NCI-H1105 (cell line): ENCODE measurements at regions not wholly inside any gene's neighbourhood (a gene's known extent, or its start where the extent isn't known, plus 50 kb on each side); places are given as distances from the start of the nearest gene placed in this dataset.
"Not testable (repeated sequence)": the region's sequence is repeated elsewhere in the genome, so short reads cannot be mapped to it uniquely, and the experiment has no call there.

Experiments used
- DNase-seq: peaks from one replicate; lab custom pipeline; 2025; lab: John Stamatoyannopoulos, UW

DNA sequence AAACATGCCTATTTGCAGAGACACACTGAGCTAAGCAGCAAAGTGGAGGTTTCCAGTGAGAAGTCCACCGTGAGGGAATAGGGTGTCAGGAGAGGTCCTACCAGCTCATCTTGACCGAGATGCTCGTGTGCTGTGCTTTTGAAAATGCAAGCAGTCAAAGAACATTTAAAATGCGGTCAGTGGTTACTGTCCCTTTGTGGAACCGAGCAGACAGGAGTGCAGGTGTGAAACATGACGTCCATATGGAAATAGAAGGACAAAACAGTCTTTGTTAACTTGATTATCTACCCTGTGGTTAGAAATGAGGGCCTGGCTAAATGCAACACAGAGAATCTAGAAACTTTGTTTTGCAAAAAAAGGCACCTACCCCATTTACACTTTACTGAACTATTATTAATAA is 473.3 kb downstream of the SPATA31A6 start:
- not testable (repeated sequence) for DNase-seq

- DNase-seq = not testable (repeated sequence)
Measured at GRCh38 chr9:42657496-42657895, 474.0 kb downstream of the SPATA31A6 start.

DNA sequence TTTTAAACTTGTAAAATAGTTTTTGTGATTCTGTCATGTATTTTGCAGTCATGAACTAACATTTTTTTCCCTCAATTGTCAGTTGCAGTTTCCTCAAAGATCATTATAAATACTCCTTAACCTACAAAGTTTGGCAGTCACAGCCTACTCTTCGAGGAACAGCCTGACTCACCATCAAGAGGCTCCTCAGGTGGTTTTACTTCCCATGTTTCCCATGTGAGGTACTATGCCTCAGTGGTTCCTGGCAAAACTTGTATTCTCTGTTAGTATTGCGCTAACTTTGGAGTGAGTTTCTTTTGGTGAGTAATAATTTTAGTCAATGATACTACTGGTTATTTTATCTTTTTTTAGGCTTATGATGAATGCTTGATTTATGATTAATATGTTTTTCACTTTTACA is 513.7 kb downstream of the SPATA31A6 start:
- DNase-seq = not testable (repeated sequence)

DNA sequence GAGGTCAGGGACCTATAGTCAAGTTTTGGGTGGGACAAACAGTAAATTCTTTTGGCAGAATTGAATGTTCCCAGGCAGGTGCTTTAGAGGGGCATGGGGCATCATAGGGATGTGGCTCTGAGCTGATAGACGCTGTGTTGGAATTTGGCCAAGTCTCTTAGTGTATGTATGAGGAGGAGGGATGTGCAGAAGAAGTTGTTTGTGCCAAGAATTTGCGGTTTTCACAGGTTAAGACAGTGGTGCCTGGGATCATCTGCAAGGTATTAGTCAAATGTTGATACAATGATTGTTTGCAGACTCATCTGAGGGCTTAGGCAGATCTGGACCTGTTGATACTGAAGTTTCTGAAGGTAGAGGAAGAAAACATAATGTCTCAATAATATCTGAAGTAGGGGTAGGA is 519.4 kb downstream of the SPATA31A6 start:
- not testable (repeated sequence) for DNase-seq

GRCh38 chr9:42724841-42725835 is 541.7 kb downstream of the SPATA31A6 start:
- not testable (repeated sequence) for DNase-seq

- DNase-seq = peak; percentile 61
Measured at GRCh38 chr9:42743030-42743814, 559.8 kb downstream of the SPATA31A6 start.

DNA sequence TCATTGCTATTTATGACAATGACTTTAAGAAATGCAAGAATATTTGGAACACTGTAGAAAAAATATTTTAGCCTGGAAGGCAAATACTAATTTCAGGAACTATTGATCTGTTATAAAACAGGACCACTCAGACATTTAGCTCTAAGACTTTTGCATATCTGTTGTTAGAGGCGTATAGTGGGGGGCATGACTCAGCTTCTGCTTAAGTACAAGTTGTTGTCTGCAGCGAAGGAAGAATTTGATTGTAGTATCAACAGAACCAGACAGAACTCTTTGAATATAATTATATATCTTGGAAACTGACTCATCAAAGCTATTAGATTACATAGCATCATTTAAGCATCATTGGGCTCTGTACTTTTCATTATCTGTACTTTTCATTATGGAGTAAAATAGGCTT is 573.8 kb downstream of the SPATA31A6 start:
- not testable (repeated sequence) for DNase-seq

GRCh38 chr9:42759320-42759719 is 575.9 kb downstream of the SPATA31A6 start:
- DNase-seq = not testable (repeated sequence)

DNA sequence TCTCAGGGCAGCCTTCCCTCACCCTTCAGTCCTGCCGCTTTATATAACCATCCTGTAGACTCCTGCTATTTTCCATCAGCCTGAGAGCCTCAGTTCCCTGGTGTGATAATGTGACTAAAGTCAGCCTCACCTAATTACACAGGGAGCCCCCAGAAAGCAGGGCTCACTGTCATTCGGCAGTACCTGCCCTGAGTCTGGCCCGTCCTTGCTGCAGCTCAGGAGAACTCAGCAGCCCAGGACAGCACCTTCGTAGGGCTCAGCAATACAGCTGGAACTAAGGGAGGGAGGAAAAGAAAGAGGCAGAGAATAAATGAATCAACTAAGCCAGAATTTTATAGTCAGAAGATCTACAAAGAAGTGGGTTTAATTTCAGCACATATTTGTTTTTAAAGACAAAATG is 598.7 kb downstream of the SPATA31A6 start:
- DNase-seq = not testable (repeated sequence)

- DNase-seq = not testable (repeated sequence)
Measured at GRCh38 chr9:42792725-42793124, 609.3 kb downstream of the SPATA31A6 start.

DNA sequence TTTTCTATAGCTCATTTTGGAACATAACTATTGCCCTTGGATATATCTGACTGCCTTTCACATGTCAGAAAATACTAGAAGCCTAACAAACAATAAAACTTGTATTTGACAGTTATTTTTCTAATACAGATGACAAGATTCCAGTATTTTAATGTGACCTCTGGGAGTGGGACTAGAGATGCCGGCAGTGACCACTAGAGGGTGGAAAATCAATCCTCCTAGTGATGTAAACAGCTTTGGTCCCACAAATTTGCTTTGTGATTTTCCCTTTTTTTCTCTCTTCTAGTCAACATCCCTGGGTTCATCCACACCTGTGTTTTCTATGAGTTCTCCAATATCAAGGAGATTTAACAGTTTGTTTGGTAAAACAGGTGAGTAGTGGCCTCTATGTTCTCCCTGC is 615.1 kb downstream of the SPATA31A6 start:
- not testable (repeated sequence) for DNase-seq

DNA sequence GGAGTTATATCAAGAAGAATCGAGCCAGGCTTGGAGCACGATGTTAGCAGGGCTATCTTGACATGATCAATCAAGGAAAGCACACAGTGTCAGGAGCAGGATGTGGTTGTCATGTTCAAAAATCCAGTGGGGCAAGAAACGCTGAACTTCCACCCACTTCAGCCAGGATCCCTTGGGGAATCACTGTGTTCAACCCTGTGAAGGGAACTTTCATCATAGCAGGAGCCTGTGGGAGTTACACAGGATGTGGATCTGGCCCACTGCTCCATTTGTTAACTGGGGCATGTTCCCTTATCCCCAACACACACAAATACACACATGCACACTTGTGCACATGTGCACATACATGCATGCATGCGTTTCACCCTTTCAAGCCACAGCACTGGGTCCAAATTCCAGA is 619.3 kb downstream of the SPATA31A6 start:
- not testable (repeated sequence) for DNase-seq

DNA sequence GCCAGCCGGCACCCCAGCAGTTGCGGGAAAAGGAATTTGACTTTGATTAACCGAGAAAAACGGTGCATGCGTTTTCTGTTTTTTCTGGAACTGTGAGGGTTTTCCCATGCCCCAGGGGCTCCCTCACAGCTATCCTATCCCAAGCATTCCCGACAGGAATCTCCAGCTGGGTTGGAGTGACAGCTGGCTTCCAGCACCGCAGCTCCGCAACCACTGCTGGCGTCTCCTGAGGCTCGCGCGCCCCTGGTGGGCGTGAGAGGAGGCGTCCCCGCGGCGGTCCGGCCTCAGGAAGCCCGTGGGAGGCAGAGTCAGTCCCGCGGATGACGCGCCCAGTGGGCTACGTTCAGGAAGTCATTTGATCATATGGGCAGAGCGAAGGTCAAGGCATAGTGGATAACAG is 623.2 kb downstream of the SPATA31A6 start:
- not testable (repeated sequence) for DNase-seq

DNA sequence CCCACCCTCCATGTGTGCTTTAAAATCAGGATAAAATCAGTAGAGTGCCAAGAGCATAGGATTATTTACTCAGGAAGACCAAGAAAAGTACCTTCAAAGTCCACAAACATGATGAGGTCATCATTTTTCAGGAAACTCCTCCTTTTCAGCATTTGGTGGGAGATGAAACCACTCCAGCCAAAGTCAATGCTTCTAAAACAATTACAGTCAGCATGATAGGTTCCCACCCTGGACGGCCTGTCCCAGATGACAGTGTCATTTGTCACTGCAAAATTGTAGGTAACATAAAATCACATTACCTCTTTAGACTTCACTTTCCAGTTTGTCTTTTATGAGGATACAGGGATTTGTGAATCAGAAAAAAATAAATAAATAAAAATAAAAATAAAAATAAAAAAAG is 638.0 kb downstream of the SPATA31A6 start:
- DNase-seq = not testable (repeated sequence)

- DNase-seq = not testable (repeated sequence)
Measured at GRCh38 chr9:42848156-42848555, 664.7 kb downstream of the SPATA31A6 start.

GRCh38 chr9:42850896-42851693 is 667.6 kb downstream of the SPATA31A6 start:
- DNase-seq = not testable (repeated sequence)

DNA sequence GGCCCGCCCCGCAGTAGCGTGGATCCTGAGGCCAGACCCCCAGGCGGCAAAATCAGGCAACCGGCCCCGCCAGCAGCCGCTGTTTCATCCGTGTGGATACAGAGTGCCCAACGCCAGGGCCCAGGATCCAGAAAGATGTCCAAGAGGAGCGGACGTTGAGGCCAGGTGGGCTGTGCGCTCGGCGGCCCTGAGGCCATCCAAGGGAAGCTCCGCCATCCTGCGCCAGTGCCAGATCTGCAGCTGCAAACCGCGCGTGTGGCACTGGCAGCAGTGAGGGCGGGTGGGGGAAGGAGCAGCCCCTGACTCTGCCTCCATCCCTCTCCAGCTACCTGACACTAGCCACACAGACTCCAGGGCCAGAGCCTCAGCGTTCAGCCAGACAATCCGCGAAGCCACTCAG is 668.2 kb downstream of the SPATA31A6 start:
- DNase-seq = not testable (repeated sequence)

- peak; percentile 57 for DNase-seq
Measured at GRCh38 chr9:42852133-42852930, 668.9 kb downstream of the SPATA31A6 start.

GRCh38 chr9:42860133-42860532 is 676.7 kb downstream of the SPATA31A6 start:
- not testable (repeated sequence) for DNase-seq

DNA sequence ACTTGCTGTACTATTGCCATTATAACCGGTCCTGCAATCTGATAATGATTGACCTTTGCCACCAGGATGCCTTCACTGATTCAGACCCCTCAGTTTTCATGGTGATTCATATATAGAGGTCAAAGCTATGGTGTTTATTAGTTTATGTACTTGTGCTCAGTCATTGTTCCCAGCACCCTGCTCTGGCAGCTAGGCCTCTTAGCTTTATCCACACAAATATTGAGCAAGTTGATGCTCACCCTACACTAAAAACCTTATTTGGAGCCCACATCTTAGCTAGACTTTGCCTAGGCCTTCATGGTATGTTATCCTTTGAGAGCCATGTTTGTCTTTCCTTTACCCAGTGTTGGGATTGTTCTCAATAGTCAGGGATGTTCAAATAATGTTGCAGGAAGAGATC is 679.0 kb downstream of the SPATA31A6 start:
- DNase-seq = not testable (repeated sequence)
